GM21717 (cell line): ENCODE measurements at regions not wholly inside any gene's neighbourhood (a gene's known extent, or its start where the extent isn't known, plus 50 kb on each side); places are given as distances from the start of the nearest gene placed in this dataset.

Source experiments
- ATAC-seq: cut with Tn5 transposase; IDR thresholded peaks from one replicate; pipeline ENCODE4 v1.9.1; 2021; ENCODE audit warnings: mild to moderate bottlenecking, moderate library complexity; ENCODE audit not compliant: unreplicated experiment

DNA sequence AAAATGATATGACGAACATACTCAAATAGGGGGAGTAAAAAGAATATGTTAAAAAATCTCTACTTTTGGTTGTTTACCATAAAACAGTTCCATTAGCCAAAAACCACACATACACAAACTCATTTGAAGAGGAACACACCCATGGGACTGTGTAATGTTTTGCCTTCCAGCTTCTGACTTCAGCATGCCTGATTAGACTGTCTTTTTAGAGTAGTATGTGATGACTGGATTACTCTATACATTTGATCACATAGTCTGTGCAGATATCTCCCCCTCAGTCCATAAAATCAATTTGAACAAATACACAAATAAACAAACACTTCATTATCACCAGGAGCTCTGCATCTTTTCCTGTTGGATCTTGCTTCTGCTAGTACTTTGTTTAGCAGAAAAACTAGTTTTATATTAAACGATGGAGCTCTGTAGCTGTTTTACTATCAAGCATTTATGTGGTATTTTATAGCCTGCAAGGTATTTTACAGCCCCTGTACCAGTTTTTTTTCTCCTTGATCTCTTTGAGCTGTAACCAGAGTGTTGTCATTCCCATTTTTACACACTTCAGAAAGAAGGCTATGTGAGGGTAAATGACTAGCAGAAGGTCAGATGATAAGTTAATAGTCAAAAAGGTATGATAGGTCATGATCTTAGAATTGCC is 866.5 kb upstream of the MAP3K7 start:
- no peak for ATAC-seq

DNA sequence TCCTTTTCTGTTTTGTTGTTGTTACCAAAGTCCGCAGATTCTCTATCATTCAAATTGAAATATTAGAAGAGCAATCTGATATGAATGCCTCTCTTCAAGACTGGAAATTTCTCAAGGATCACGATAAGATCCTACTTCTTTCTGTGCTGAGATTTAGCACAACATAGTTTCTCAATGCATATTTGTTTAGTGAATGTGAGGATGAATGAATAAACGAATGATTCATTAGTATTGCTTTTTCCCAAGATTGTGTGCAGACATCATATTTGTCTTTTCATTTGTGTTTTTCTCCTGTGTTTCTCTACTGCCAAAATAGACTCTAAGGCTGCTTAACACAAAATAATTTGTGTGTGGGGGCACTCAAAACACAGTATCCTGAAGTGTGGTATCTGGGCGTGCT is 862.7 kb upstream of the MAP3K7 start:
- no peak for ATAC-seq

DNA sequence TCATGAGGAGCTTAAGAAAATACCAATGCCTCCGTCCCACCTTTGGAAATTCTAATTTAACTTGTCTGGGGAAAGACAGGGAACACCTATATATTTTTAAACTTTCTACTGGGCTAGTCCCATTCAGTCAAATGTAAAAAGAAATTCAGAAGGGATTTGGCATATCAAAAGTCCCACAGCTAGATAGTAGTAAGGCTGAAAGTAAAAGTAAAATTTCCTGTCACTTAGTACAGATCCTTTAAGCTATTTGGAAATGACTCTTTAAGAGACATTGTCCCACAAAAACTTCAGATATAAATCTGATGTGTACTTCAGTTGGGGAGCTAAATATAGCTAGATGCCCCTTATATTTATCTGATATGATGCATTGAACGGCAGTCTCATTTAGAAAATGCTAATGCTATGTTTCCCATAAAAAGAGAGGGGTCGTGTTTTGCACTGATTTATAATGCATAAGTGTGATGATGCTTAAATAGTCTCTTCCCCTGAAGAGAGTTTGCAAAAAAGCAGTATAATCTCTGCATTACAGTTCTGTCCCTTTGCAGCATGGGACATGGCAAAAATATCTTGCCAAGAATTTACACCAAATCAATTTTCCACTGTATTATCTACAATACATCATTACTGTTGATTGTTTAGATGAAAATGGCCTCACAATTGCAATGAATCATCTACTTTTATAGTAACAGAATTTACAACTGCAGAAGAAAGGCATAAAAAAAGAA is 860.8 kb upstream of the MAP3K7 start:
- peak; percentile 49 for ATAC-seq

DNA sequence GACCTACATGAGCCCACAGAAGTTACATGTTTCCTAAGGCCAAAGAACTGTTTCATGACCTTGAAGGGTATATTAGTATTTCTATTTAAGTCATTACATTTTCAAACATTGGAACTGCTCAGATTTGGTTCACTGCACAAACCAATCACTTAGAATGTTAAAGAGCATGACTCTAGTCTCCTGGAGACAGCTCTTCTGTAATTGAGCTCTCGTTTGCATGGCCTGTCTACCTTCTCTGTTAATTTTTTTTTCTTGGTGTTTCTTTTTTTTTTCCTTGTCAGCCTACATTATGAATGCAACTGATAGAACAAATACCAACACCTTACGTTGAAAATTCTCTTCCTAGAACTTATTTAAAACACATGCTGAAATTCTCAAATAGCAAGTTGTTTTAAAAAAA is 860.2 kb upstream of the MAP3K7 start:
- peak; percentile 39 for ATAC-seq

DNA sequence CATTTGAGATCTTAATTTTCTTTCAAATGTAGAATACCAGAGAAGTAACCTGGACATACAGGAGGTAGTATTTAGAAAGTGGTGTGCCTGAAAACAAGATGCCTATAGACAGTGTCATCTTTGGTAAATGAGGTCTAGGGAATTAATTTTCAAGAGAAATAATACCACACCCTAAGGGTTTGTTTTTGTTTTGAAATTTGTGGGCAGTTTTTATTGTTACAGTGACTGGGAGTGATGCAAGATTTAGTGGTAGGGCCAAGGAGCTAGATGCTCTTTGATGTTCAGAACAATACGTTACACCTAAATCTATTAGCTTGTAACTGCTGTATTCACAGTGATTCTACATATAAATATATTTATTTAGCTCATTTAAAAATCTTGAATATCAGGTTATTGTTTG is 856.5 kb upstream of the MAP3K7 start:
- ATAC-seq, result no peak

DNA sequence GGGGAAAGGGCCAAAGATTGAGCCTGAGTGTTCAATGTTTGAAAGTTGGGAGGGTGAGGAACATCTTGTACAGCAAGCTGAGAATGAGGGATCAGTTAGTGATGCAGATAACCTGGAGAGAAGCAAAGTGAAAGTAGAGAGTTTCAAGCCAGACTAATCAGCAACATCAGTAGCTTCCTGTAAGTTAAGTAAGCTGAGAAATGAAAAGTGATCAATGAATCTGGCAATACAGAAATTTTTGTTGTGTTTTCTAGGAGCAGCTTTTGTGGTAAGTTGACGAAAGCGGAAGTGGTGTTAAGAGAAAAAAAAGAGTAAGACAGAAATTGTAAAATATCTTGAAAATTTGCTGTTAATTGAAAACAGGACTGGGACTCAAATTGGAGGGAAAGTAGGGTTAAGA is 855.5 kb upstream of the MAP3K7 start:
- ATAC-seq, result peak; percentile 55

DNA sequence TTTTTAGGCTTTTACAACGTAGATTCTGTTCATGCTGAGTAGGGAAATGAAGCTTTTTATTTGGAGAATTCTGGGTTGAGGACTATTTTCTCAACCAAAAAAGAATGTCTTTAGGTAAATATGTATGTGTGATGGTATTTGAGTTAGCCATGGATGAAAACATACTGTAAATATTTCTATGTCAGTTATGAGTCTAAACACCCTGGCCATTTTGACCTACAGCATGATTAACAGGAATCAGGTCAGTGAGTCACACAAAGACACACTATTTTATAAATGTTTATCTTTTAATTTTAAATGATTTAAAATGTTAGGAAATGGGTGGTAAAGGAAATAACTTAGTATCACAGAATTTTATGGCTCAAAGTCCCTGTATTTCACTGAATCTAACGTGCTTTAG is 851.7 kb upstream of the MAP3K7 start:
- ATAC-seq, result no peak

DNA sequence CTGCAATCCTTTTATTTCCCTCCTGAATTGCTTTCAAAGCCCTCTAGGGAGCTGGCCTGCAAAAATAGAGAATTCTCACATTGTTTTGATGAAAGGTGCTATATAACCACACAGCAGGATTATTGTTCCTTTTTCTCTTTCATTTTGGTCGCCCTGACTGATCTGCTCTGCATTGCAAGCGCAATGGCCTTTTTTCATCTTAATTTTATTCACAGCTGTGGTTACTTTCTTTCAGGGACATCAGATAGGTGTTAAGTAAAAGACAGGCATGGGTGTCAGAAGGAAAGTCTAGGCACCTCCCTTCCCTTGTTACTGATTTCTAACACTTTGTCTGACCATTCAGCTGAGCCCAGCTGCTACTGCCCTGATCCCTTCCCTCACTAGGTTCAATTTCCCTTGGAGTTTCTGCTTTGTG is 850.5 kb upstream of the MAP3K7 start:
- ATAC-seq, result no peak

DNA sequence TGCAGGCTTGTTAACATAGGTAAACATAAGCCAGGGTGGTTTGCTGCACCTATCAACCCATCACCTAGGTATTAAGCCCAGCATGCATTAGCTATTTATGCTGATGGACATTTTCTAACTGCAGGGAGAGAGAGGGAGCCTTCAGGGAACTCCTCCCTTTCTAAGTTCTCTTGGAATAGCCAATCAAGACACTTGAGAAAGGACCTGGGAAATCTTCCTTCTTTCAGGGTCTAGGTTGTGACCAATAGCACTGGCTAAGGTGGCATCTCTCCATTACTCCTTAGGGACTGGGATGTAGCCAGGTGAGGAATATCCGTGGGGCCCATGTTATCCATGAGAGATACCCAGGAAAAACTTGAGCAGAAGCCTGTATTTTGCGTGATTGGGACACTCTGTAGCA is 849.6 kb upstream of the MAP3K7 start:
- no peak for ATAC-seq

DNA sequence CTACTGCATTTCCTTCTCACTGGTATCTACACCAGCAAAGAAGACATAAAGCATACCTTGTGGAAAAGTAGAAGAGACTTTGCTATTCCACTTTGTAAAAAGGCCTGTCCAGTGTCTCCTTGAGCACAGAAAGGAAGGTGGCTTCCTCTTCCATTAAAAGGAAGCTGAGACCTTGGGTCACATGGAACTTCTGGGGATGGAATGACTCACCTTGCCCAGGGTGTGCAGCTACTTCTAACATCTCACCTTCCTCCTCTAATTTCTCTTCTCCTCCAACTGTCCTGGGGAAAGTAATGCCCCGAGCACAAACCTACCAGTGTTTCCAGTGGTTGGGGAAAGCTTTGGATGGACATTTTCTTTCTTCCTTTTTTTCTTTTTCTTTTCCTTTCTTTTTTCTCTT is 848.8 kb upstream of the MAP3K7 start:
- no peak for ATAC-seq

DNA sequence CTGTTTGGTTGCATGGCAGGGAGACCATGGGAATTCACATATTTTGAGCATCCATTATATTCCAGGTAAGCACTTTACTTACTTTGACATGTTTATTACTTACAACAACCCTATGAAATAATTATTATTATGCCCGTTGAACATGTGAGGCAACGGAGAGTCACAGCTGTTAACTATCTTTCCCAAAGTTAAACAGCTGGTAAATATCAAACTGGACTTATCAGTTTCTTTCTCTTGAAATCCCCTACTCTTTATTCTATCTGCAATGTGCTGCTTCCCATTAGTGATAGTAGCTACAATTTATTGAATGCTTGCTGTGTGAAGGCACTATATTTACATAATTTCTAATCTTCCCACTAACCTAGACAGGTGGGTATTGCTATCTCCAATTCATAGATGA is 847.7 kb upstream of the MAP3K7 start:
- ATAC-seq, result no peak

DNA sequence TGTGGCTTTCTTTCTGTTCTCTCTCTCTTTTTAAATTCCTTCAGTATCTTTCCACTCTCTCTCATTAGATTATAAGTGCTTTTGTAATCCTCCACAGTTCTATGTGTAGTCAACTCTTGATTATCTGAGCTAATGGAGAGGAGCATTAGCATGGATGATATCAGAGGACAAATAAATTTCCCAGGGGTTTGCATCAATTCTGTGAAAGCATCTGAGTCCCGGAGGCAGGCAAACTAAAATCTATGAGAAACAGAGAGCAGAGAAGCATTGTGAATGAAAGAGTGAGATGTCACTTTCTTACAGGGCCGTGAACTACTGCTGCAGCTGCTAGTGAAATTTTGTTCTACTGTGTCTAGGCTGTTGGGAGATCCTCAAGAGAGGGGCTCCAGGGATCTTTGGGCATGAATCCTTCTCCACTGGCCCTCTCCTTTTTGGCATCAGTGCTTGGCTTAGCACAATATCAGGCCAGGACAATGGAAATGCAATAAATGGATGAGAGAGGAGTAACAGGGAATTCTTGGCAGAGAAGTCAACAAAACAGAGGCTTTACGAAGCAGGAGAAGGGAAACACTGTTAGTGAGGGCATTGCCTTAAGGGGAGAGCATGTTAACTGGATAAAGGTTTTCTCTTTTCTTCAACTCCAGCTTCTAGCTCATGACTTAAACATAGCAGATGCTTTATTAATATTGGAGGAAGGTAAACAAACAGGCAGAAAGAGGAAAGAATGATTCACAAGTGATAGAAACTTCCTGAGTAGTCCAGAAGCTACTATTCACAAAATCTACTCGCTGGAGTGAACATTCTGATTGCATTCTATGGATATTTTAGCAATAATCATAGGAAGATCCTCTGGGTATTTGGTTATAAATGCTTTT is 847.0 kb upstream of the MAP3K7 start:
- no peak for ATAC-seq

DNA sequence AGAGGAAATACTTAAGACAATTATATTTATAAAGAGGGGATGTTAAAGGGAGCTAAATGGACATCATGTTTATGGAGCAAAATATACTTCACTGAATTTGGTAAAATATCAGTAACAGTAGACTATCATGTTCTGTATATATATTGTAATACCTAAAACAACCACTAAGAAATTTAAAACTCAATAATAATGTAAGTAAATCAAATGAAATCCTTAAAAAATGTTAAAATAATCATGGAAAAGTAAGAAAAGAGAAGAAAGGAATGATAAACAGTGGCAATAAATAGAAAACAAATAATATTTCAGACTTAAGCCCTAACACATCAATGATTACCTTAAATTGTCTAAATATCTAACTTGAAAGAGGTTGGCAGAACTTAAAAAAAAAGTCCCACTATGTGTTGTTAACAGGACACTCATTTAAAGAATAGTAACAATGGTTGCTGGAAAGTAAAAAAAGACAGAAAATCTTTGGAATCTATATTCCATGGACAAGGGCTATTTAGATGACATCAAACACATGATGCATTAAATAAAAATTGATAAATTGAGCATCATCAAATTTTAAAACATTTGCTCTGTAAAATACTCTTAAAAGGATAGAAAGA is 842.2 kb upstream of the MAP3K7 start:
- ATAC-seq, result no peak

DNA sequence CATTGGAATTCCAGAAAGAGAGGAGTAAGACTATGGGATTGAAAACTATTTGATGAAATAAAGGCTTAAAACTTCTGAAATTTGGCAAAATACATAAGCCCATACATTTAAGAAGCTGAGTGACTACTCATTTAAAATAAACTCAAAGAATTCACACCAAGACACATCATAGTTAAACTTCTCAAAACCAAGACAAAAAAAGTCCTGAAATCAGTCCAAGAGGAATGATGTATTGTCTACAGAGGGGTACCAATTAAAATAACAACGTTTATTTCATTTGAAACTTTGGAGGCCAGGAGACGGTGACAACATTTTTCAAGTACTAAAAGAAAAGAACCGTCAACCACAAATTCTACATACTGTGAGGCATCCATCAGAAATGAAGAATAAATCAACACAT is 841.4 kb upstream of the MAP3K7 start:
- ATAC-seq, result no peak

DNA sequence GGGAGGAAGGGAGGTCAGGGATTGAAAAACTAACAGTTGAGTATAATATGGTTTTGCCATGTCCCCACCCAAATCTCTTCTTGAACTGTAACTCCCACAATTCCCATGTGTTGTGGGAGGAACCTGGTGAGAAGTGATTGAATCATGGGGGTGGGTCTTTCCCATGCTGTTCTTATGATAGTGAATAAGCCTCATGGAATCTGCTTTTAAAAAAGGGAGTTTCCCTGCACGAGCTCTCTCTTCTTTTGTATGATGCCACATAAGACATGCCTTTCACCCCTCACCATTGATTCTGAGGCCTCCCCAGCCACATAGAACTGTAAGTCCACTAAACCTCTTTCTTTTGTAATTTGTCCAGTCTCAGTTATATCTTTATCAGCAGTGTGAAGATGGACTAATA is 833.4 kb upstream of the MAP3K7 start:
- no peak for ATAC-seq

DNA sequence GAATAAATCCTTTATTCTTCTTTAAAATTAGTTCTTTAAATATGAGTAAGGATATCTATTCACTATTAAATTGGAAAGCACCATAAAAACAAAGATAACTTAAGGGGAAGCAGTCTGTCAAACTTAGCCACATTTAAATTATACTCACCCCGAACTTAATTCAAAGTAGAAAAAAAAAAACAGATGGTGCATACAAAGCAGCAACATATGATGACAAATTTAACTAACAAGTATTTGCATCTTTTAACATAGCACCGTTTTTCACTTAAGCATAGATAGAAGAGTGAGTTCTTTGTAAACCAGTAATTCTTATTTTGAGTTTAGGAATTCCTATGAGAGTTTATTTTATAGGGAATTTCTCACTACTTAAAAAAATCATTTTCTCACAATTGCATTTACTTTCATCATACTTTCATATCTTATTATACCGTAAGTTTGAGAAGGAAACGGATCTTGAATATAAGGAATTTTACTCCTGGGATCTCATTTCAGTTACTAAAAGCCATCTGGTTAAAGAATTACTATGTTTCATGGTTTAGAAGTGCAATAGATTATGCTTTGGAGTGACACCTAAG is 828.2 kb upstream of the MAP3K7 start:
- no peak for ATAC-seq

DNA sequence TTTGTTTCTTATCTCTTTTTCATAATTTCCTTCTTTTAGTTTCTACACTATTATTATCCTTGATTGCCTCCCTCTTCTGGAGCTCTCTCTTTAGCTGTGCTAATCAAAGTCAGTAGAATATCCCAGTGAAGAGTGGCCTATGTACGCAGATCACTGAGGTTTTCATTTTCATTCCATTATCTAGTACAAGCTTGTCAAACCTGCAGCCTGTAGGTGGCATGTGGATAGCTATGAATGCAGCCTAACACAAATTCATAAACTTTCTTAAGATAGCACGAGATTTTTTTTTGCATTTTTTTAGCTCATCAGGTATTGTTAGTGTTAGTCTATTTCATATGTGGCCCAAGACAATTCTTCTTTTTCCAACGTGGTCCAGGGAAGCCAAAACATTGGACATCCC is 825.7 kb upstream of the MAP3K7 start:
- no peak for ATAC-seq

DNA sequence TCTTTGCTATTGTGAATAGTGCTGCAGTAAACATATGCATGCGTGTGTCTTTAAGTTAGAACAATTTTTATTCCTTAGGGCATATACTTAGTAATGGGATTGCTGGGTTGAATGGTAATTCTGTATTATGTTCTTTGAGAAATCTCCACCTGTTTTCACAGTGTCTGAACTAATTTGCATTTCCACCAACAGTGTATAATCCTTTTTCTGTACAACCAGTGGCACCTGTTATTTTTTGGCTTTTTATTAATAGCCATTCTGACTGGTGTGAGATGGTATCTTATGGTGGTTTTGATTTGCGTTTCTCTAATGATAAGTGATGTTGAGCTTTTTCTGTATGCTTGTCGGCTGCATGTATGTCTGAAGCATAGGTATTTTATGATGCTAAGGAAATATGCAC is 820.8 kb upstream of the MAP3K7 start:
- no peak for ATAC-seq

DNA sequence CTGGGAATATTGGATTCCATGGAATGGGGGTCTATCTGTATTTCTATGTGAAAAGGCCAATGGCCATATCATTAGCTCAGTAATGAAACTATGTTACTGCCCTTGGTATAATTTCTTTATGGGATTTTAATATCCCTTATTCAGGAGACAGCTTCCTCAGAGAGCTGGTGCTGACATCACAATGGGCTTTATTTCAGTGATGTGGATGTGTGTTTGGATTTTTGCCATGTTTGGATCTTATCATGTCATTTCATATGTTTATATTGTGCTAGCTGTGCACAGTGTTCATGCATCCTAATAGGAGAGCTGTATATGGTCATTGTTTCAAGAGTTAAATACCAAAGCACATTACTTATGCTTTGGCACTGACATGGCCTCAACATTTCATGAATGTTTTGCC is 806.1 kb upstream of the MAP3K7 start:
- no peak for ATAC-seq

DNA sequence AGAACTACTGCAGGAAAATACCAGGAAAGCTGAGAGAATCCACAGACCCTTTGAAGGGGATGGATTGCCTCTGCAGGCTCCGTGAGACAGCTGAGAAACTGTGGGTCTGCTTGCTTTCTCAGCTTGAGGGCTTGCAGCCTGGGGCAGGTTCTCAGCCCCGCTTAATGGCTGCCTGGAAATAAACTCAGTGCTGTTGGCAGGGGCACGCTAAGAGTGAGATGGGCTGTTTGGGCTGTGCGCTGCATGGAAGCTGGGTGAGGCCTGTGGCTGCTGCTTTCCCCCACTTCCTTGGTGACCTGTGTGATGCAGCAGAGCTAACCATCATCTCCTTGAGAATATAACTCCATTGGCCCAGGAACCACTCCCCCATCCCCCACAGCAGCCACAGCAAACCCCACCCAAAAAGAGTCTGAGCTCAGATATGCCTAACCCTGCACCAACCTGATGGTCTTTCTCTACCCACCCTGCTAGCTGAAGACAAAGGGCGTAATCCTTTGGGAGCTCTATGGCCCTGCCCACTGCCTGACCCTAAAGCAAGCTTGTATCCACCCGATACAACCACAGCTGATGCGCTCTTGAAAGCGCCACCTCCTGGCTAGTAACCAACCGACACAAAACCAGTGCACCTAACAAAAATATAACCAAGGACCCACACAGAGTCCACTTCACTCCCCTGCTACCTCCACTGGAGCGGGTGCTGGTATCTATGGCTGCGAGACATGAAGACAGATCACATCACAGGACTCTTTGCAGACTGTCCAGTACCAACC is 800.6 kb upstream of the MAP3K7 start:
- ATAC-seq, result no peak
